Upper lobe of left lung (tissue), 4 donors: ENCODE measurements at regions not wholly inside any gene's neighbourhood (a gene's known extent, or its start where the extent isn't known, plus 50 kb on each side); places are given as distances from the start of the nearest gene placed in this dataset.

ENCODE experiments used
- POLR2A ChIP-seq, 4 donors: fragments of 450-650 bp; IDR thresholded peaks; one replicate each; pipeline ENCODE4 v1.5.1; 2016 to 2017; ENCODE audit warnings: antibody characterized with exemption in 4 of 4, mild to moderate bottlenecking in 2 of 4
- POLR2AphosphoS5 ChIP-seq, 2 donors: sonication (generic); formaldehyde crosslinking; IDR thresholded peaks; one replicate each; pipeline ENCODE4 v1.5.1; 2017; ENCODE audit warnings: antibody characterized with exemption in 2 of 2

DNA sequence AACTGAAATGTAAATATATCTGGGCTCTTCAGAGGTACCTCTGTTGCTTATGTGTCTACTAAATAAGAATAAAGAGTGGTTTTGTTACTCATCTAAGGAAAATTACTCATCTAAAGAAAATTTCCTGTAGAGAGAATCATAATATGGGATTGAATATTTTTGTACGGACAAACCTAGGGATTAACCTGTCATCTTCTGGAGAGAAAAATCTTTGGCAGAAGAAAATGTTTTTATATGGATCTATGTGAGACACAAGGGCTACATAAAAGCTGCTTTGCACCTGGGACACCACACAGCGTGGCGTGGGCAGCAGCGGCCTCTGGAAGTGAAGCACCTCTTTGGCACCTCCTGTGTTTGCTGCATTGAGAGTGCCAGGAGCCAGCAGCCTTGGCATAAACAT, 242.9 kb upstream of the DACH1 start:
- TF ChIP-seq POLR2AphosphoS5 (IDR thresholded peaks at IDR 0.05) (no peak), POLR2A (IDR thresholded peaks at IDR 0.05) (no peak)
